Stimulated activated CD4-positive, alpha-beta T cell treated with anti-CD3 and anti-CD28 coated beads, Interleukin-2, amount 100 ng/mL, for 24 hours (primary cell): ENCODE measurements at regions not wholly inside any gene's neighbourhood (a gene's known extent, or its start where the extent isn't known, plus 50 kb on each side); places are given as distances from the start of the nearest gene placed in this dataset.
"Not testable (repeated sequence)": the region's sequence is repeated elsewhere in the genome, so short reads cannot be mapped to it uniquely, and the experiment has no call there.

Experiments used
- DNase-seq, 2 donors: peaks; one replicate each; pipeline ENCODE4 v3.0.0-alpha.2; 2020

DNA sequence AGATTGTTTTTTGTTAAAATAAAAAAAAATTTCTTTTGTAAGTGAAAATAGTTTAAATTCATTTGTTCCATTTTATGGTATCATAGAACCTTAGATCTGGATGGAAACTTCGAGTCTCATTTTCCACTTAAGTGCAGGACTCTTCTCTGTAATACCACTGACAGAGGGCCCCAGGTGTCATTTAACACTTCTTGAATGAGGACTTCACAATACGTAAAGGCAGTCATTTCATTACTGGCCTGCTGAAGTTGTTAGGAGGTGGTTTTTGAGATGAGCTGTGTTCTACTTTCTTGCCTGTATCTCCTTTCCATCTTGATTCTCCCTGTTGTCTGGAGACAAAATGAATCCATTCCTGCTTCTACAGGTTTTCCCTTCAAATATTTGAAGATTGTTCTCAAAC, 455.3 kb downstream of the DMRT2 start:
- no peak for DNase-seq

DNA sequence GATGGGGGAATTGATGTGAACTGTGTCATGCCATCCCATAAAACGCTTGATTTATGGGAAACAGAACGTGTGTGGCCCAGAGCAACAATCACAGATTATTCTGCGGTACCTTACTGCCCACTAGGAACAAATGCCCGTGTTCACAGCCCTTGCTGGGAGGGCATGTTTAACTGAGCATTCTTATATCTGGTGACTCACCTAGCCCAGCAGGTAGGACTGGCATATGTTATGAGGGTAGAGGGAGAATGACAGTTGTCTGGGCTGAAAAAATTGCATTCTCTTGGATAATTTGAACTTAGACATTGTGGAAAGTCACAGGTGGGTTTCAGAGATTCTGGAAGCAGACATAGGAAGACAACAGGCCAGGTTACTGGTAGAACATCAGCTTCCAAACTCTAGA, 460.6 kb downstream of the DMRT2 start:
- DNase-seq, result no peak

DNA sequence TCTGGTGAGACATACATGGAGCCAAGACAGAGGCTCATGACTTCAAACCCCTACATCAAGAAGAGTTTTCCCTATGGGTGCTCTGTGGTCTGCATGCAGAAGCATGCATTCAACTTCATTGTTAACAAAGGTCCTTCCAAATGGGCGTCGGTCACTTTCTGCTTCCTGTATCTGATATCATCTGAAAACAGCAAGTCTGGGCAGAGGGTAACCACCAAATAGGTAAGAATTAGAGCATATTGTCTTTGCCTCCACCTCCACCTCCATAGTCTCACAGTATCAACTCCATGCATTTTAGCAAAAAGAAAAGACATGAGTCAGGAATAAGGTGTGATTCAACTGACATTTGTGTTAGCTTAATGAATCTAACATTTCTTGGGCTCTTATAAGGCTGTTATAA, 462.9 kb downstream of the DMRT2 start:
- no peak for DNase-seq

DNA sequence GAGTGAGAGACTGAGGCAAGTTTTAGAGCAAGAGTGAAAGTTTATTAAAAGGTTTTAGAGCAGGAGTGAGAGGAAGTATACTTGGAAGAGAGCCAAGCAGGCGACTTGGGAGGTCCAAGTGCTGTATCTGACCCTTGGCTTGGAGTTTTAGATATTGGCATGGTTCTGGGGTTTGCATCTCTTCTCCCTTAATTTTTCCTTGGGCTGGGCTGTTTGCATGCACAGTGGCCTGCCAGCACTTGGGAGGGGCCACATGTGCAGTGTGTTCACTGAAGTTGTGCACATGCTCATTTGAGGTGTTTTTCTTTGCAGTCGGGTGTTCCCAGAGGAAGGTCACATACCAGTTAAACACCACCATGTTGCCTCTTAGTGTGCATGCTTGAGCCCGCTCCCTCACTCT, 464.1 kb downstream of the DMRT2 start:
- no peak for DNase-seq

DNA sequence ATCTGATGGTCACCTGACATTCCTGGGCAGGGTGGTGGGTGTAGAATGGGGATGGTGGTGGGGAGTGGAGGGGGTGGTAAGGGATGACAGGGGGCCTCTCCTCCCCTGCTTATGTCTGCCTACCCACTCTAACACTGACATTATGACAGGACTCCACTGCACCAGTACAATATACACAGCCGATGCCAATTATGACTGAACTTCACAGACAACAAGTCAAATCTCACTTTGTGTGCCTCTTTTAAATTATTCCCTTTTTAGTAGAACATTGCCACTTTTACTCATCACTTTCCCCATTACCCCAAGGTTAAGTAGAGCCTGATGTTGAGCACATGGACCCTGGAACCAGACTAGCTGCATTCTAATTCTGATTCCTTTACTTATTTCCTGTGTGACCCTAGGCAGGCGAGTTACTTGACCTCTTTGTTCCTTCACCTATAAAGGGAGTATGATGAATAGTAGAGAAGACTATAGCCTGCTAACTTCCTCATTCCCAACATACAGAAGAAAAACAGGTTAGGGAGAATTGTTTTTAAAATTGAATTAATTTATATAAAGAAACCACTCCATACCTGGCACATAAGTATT, 464.7 kb downstream of the DMRT2 start:
- DNase-seq, result no peak

DNA sequence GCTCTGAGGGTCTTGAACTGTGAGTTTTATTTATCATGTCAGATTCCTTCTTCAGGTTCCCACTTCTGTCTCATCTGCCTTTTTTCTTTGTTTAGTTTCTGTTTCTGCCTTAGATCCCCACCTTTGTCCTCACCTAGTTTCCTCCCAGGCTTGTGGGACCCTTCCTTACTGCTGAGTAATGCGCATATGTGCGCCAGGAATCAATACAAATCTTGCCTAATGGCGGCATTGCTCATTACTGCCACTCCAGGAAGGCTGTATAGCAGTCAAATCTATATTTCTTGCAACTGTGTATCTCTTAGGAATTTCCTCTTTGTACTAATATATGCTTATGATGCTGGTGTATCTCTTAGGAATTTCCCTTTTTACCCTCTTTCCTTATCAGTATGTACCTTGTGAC, 465.4 kb downstream of the DMRT2 start:
- DNase-seq, result no peak

DNA sequence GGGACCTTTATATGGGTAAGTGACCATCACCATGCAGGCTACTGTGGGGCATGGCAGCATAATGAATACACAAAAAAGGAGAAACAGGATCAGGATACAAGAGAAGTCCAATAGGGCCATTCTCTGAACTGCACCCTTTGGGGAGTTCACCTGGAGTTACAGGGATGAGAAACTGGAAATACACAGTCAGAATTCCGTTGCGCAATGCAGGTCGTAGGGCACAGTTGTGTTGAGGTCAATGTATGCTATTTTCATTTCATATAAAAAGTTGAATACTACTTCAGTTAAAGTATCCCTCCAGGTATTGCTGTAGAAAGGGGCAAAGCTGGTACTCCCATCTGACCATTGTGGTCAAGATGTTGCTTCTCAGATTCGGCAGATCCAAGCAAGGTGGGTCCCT, 471.4 kb downstream of the DMRT2 start:
- DNase-seq, result no peak

DNA sequence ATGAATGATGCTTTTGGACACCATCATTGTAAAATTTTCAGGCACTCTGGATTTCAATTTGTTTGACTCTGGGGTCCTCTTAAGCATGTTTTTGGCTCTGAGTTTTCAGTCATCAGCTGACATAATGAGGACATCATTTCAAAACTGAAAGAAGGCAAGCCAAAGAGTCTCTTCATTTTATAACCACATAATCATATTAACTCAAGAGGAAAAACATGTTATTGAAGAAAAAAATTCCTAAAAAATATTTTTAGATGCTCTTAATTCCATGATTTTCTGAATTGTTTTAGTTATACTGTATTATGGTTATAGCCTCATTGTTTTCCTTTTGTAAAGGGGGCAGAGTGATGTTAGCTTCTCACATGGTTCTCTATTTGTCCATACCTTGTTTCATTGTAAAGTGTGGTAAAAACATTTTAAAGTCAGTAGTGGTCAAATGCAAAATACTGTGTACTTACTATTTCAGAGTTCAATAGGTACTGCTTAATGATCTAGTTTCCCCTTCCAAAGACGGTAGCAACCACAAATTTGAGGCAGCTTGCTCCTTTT, 472.1 kb downstream of the DMRT2 start:
- no peak for DNase-seq

DNA sequence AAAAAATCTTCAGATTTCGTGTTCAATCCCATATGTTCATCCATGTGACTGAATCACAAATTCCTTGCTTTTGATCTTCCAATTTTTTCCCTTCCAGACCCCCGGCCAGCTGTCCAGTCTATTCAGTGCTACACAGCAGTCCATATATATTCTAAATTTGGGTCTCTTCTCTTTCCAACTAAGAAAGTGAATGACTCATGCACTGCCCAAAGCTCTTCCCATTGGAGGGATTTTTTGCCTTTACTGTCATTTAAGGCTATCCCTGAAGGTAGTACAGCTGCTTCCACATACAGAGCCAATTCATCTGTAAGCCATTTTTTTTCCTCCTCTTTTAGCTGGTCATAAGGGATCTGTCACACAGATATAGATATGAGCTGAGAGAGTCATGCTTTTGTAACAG, 478.3 kb downstream of the DMRT2 start:
- DNase-seq, result no peak

DNA sequence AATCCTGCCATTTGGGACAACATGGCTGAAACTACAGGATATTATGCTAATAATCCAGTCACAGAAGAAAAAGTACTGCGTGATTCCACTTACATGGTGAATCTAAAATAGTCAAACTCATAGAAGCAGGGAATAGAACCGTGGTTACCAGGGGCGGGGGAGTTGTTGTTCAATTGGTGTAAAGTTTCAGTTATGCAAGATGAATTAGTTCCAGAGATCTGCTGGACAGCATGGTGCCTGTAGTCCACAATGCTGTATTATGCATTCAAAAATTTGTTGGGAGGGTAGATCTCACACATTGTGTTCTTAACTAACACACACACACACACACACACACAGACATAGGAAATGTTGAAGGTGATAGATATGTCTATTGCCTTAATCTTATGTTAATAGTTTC, 480.5 kb downstream of the DMRT2 start:
- DNase-seq, result no peak

DNA sequence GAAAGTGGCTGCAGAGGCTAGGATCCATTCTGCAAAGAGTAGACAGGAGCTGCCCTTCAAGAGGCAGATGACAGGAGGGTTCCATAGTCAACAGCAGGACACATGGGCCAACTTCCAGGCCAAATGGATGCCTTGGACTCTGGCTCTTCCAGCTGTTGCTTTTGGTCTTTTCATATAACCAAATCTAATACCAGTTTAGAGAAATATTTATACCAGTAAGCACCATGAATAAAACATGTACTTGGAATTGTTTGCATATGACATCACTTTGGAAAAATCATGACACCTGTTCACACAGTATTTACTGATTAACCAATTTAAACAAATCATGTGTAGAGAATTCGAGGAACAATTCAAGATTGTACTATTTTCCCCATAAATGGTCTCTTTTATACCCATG, 481.3 kb downstream of the DMRT2 start:
- DNase-seq, result no peak

DNA sequence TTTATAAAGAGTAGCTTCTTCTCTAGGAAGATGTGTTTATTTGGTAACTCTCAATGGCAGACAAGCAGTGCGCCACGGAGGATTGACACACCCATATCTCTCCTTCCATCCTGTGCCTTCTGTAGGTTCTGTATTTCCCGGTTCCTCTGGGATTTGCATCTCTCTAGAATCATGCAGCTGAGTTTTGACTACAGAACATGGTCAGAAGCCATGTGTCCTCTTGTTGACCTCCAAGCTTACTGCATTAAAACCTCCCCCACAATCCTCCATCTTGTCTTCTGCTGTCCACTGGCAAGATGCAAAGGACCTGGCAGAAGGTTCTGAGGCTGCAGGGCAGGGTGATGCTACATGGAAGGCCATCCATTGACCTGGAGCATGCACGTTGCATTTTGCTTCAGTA, 482.0 kb downstream of the DMRT2 start:
- no peak for DNase-seq

DNA sequence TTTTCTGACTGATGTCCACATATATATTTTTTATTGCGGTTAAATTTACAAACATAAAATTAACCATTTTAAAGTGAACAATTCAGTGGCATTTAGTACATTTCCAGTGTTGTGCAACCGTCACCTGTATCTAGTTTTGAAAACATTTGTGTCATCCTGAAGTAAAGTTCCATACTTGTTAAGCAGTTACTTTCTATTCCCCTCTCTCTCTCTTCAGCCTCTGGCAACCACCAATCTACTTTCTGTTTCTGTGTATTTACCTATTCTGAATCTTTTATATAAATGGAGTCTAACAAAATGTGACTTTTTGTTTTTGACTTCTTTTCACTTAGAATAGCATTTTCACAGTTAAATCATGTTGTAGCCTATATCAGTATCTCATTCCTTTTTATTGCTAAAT, 480.1 kb upstream of the SMARCA2 start:
- no peak for DNase-seq

DNA sequence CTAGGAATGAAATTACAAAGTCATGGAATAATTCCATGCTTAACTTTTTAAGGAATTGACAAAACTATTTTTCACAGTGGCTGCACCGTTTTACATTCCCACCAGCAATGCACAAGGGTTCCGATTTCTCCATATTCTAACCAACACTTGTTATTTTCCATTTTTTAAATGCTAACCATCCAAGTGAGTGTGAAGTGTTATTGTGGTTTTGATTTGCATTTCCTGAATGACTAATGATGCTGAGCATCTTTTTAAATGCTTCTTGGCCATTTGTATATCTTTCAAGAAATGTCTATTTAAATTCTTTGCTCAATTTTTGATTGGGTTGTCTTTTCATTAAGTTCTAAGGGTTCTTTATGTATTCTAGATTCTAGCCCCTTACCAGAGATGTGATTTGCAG, 479.5 kb upstream of the SMARCA2 start:
- DNase-seq, result no peak

DNA sequence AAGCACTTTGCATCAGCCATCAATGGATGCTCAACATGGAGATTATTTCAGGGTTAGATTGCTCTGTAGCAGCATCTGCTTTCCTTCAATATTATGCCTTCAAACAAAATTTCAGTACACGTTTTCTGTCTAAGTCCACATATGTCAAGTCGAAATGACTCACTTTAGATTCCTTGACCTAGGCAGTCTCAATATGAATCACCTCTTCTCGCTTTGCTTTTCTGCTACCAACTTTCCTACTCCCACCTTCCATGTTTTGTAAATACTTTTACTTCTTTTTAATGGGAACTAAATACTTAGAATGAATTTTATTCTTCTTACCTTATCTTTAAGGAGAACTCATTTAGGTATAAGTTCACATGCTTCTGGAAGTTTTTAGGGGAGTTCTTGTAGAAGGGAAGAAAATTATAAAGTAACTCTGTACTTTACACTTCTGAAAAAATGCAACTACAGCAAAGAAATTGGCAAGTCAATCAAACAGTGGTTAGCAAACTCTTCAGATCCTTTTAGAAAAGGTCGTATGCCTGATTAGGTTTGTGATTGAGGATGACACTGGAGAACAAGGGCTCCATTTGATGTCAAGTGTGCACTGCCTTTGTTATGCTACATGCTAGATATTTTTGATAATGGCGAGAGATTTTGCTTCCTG, 478.5 kb upstream of the SMARCA2 start:
- DNase-seq, result no peak

DNA sequence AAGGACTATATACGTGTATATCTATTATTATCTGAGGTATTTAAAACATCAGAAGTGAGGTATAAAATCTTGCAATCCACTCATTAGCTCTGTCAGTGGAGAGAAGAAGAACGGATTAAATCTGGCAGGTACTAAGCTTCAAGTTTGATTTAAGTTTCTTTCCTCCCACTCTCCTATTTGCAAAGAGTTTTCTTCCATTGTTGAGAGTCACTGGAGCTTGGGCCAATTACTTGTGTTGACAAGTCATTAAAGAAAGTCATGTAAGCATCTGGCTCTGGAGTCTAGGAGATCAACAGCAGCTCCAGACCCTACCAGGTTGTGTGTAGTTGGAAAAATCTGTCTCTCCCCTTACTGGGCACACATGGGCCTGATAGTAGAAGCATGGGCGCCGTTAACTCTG, 476.8 kb upstream of the SMARCA2 start:
- no peak for DNase-seq

DNA sequence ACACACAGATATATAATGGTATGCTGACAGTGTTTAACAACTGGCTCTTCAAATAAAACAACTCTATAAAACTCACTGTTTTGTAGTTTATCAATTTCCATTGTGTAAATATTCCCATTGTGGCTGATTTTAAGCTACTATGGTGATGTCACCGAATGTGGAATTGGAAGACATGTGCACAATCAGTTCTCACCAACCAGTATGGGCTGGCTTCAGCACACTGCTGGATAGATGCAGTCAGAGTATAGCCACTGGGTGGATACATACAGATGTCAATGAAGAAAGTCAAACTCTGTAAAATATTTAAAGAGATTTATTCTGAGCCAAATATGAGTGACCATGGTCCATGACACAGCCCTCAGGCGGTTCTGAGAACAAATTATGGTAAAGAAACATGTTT, 475.9 kb upstream of the SMARCA2 start:
- no peak for DNase-seq

DNA sequence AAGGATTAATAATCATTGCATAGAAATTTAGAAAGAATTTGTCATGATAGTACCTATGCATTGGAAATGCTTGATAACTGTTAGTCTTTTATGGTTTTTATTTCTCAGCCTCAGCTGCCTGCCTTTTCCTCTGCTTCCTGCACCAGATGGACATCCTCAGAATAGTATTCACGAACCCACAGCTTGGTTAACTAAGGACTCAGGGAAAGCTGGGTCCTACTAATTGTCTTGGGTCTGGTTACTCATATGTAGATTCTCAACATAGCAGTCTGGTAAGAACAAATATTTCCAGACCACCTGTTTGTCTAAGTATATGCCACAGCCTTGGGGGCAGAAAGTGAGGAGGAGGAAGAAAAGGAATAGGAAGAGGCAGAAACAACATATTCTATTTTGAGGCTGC, 464.5 kb upstream of the SMARCA2 start:
- DNase-seq, result no peak

DNA sequence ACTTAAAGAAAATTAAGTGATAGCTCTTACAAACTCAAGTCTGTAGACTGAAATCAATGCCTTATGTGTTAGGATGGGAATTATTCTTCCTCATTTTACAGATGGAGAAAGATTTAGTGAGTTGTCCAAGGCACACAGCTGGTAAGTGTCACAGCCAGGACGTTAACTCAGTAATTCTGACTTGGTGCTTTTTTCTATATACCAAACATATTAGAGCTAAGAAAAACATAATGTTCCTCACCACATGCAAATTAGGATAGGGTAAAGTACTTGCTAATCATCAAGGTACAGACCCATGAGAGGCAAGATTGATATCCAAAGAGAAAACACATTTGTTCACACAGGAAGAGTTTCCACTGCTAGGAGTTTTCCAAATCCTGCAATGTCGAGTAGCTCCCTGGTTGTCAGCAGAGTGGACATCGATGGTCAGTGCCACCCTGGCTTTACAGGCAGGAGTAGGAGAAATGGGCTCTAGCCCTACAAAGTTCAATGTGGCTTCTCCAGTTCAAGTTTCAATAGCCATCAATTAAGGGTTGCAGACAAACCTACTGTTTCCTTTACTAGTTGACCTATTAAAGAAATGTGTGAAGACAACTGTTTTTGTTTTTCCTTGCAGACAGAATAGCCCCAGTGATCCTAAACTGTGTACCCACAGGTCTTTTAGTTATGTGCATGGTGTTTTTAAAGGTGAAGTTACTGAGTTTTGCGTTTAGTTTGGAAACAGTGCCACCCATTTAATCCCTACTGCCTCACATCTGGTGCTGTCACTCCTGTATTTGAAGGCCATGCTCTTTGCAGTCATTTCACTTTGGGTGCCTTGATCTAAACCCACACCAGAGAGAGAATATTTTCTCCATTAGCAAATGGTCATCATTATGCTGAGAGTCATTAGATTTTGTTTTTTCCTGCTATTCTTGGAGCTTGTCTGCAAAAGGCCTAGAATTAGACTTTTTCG, 460.8 kb upstream of the SMARCA2 start:
- DNase-seq, result no peak

DNA sequence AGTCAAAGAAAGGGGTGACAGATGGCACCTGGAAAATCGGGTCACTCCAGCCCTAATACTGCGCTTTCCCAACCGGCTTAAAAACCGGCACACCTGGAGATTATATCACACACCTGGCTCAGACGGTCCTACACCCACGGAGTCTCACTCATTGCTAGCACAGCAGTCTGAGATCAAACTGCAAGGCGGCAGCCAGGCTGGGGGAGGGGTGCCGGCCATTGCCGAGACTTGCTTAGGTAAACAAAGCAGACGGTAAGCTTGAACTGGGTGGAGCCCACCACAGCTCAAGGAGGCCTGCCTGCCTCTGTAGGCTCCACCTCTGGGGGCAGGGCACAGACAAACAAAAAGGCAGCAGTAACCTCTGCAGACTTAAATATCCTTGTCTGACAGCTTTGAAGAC, 456.5 kb upstream of the SMARCA2 start:
- DNase-seq, result not testable (repeated sequence)

DNA sequence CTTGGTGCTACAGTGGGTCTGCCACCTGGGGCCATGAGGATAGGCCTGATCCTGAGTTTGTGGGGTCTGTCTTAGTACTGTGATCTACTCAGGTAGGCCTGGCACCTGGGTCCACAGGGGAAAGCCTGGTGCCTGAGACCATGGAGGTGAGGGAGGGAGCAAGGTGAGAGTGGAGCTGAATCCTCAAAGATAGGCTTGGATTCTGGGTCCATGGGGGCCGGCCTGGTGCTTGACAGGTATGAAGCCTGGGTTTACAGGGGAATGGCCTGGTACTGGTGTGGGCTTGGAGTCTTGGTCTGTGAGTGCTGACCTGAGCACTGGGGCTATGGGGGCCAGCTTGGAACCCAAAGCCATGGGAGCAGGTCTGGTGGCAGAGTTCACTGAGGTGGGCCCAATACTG, 439.2 kb upstream of the SMARCA2 start:
- no peak for DNase-seq

DNA sequence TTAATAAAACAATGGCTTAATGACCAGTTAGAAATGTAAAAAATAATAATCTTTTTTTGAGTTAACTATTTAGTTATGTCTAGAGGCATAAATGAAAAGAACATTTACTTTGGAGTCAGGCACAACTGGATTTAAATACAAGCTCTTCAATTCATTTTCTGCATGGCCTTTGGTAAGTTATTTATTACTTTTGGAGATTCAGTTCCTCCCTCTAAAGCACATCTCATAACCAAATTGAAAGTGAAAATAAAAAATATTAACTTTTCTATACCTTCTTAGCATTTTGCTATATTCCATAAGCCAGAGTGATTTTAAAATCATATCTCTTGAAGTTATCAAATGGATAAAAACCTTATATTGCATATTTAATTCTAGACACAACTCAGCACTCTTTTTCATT, 434.9 kb upstream of the SMARCA2 start:
- DNase-seq, result no peak

DNA sequence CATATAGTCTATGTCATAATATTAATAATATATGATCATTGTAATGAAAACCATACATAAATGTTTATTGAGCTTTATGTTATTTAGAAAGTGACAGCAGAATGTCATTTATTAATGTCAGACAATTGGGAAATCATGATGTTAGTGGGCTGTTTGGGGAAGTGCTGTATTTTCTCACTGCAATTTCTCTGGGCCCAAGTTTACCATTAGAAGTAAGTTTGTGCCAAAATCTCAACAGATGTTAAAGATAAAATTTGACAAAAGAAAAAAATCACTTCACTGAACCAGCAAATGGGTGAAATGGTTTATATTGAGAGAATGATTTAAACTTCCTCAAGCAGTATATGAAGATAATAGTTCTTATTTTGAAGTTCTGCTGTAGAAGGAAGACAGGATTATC, 433.2 kb upstream of the SMARCA2 start:
- DNase-seq, result no peak

DNA sequence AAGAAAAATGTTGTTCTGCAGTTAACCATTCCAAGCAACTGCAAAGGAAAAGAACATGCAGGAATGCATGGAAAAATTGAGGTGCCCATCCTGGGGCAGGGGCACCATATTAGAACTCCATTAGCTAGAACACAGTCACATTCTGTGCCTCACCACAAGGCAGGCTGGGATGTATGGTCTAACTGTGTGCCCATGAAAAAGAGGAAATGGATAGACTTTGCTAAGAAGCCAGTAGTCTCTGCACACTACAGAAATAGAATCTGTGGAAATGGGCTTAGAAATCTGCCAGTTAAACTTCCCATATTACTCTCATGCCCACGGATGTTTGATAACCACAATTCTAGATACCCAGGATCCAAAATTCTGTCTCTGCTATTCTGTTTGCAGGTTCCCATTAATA, 423.8 kb upstream of the SMARCA2 start:
- no peak for DNase-seq
